Tibial nerve (tissue), 4 donors: ENCODE measurements at regions not wholly inside any gene's neighbourhood (a gene's known extent, or its start where the extent isn't known, plus 50 kb on each side); places are given as distances from the start of the nearest gene placed in this dataset.

Experiments
- DNase-seq, 2 donors: peaks; one replicate each; pipeline ENCODE4 v3.0.0-alpha.2; 2019; ENCODE audit warnings: low spot score in 2 of 2
- H3K27ac ChIP-seq, 4 donors: fragments of 200-600 bp; sonication (generic) in 3 of 4; one replicate each; pipeline ENCODE4 v1.5.1; 2017 to 2019; ENCODE audit warnings: mild to moderate bottlenecking in 1 of 4
- H3K27me3 ChIP-seq, 2 donors: fragments of 200-600 bp; sonication (generic) in 1 of 2; one replicate each; pipeline versions ENCODE4 v1.5.1 to v1.6.0; 2017 to 2019
- H3K36me3 ChIP-seq, 3 donors: fragments of 200-600 bp; sonication (generic); one replicate each; pipeline ENCODE4 v1.5.1; 2018 to 2019
- H3K4me1 ChIP-seq, 4 donors: fragments of 200-600 bp; sonication (generic) in 3 of 4; one replicate each; pipeline ENCODE4 v1.5.1; 2017 to 2019
- H3K4me3 ChIP-seq, 4 donors: fragments of 200-600 bp; sonication (generic) in 3 of 4; one replicate each; pipeline ENCODE4 v1.5.1; 2017 to 2019; ENCODE audit warnings: mild to moderate bottlenecking in 1 of 4, moderate library complexity in 1 of 4
- H3K9me3 ChIP-seq, 4 donors: fragments of 200-600 bp; sonication (generic) in 3 of 4; one replicate each; pipeline ENCODE4 v1.5.1; 2017 to 2019
- CTCF ChIP-seq, 5 experiments: fragments of 200-600 bp in 3 of 5; fragments of 450-650 bp in 2 of 5; sonication (generic) in 3 of 5; IDR thresholded peaks; one replicate each; pipeline ENCODE4 v1.5.1; 2016 to 2019; ENCODE audit warnings: antibody characterized with exemption in 5 of 5, mild to moderate bottlenecking in 3 of 5, moderate library complexity in 2 of 5
- EP300 ChIP-seq, 2 donors: sonication (generic); formaldehyde crosslinking; IDR thresholded peaks; one replicate each; pipeline ENCODE4 v1.6.1; 2017; ENCODE audit warnings: antibody characterized with exemption in 2 of 2, mild to moderate bottlenecking in 1 of 2
- POLR2A ChIP-seq, 2 donors: fragments of 450-650 bp; IDR thresholded peaks; one replicate each; pipeline ENCODE4 v1.6.1; 2017; ENCODE audit warnings: antibody characterized with exemption in 2 of 2, mild to moderate bottlenecking in 2 of 2, moderate library complexity in 2 of 2
- whole genome bisulfite sequencing, 2 donors: methylation state at CpG; one replicate each; pipeline ENCODE4 v1.1.5; 2018; 5-methylcytosine and 5-hydroxymethylcytosine counted together

- TF ChIP-seq EP300 (IDR thresholded peaks at IDR 0.05), result no peak
- TF ChIP-seq CTCF (IDR thresholded peaks at IDR 0.05), result no peak
- TF ChIP-seq POLR2A (IDR thresholded peaks at IDR 0.05), result no peak
- Histone ChIP-seq H3K9me3 (peaks cover 0 to 5% (median 0%) of the 10 kb centered on the region in 4 donors), H3K4me3 (no peak overlapping the region), H3K36me3 (no peaks in the 10 kb centered on the region), H3K27me3 (no peaks in the 10 kb centered on the region), H3K27ac (no peak overlapping the region), H3K4me1 (no peaks in the 10 kb centered on the region)
- no peak for DNase-seq
These were observed 794.0 kb downstream of the RNF144A start for GRCh38 chr2:7711167-7711566.

- no peak for DNase-seq
- TF ChIP-seq CTCF (IDR thresholded peaks at IDR 0.05) (no peak), POLR2A (IDR thresholded peaks at IDR 0.05) (no peak), EP300 (IDR thresholded peaks at IDR 0.05) (no peak)
- Histone ChIP-seq H3K4me3 (no peak overlapping the region), H3K27me3 (no peaks in the 10 kb centered on the region), H3K36me3 (no peaks in the 10 kb centered on the region), H3K27ac (no peak overlapping the region), H3K9me3 (no peaks in the 10 kb centered on the region), H3K4me1 (no peaks in the 10 kb centered on the region)
- 80 to 88% methylated on average over 2 of the region's 2 CpGs for WGBS, 2 donors
These were observed 802.7 kb downstream of the RNF144A start for GRCh38 chr2:7719876-7720275.

- Histone ChIP-seq H3K9me3 (no peaks in the 10 kb centered on the region), H3K27ac (no peak overlapping the region), H3K4me1 (no peaks in the 10 kb centered on the region), H3K36me3 (no peaks in the 10 kb centered on the region), H3K27me3 (no peaks in the 10 kb centered on the region), H3K4me3 (no peak overlapping the region)
- TF ChIP-seq POLR2A (IDR thresholded peaks at IDR 0.05) (no peak), EP300 (IDR thresholded peaks at IDR 0.05) (no peak), CTCF (IDR thresholded peaks at IDR 0.05) (no peak)
- 88 to 89% methylated on average over 10 of the region's 10 CpGs for WGBS, 2 donors
- DNase-seq, result no peak
These were observed 804.3 kb downstream of the RNF144A start for GRCh38 chr2:7721413-7721995.

GRCh38 chr2:7722212-7722910 is 805.1 kb downstream of the RNF144A start:
- no peaks in the 10 kb centered on the region for H3K36me3 ChIP-seq
- WGBS, 2 donors, result 94% methylated on average over 13 of the region's 13 CpGs
- no peaks in the 10 kb centered on the region for H3K9me3 ChIP-seq
- no peaks in the 10 kb centered on the region for H3K27me3 ChIP-seq
- no peak for DNase-seq
- H3K4me3 ChIP-seq, result no peak overlapping the region
- H3K4me1 ChIP-seq, result no peaks in the 10 kb centered on the region
- no peak overlapping the region for H3K27ac ChIP-seq
- no peak for TF ChIP-seq EP300 (IDR thresholded peaks at IDR 0.05)
- TF ChIP-seq CTCF (IDR thresholded peaks at IDR 0.05), result no peak
- TF ChIP-seq POLR2A (IDR thresholded peaks at IDR 0.05), result no peak

- Histone ChIP-seq H3K36me3 (no peaks in the 10 kb centered on the region), H3K4me1 (no peaks in the 10 kb centered on the region), H3K27ac (no peak overlapping the region), H3K4me3 (no peak overlapping the region), H3K27me3 (no peaks in the 10 kb centered on the region), H3K9me3 (no peaks in the 10 kb centered on the region)
- TF ChIP-seq EP300 (IDR thresholded peaks at IDR 0.05) (no peak), POLR2A (IDR thresholded peaks at IDR 0.05) (no peak), CTCF (IDR thresholded peaks at IDR 0.05) (no peak)
- no peak for DNase-seq
- 85 to 97% methylated on average over 5 of the region's 5 CpGs for WGBS, 2 donors
These were observed 807.1 kb downstream of the RNF144A start for GRCh38 chr2:7724336-7724735.
